ENCODE measurements at regions not wholly inside any gene's neighbourhood (a gene's known extent, or its start where the extent isn't known, plus 50 kb on each side); places are given as distances from the start of the nearest gene placed in this dataset.

GRCh38 chr13:29654843-29655547, 59.5 kb upstream of the SLC7A1 start:
- DNase-seq: no peak

DNA sequence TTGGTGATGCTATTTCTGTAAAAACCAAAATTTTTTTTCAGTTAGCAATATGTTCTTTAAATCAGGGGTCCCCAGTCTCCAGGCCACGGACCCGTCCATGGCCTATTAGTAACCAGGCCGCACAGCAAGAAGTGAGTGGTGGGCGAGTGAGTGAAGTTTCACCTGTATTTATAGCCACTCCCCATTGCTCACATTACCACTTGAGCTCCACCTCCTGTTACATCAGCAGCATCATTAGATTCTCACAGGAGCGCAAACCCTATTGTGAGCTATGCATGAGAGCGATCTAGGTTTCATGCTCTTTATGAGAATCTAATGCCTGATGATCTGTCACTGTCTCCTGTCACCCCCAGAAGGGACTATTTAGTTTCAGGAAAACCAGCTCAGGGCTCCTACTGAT, 58.9 kb upstream of the SLC7A1 start:
- DNase-seq: no peak

DNA sequence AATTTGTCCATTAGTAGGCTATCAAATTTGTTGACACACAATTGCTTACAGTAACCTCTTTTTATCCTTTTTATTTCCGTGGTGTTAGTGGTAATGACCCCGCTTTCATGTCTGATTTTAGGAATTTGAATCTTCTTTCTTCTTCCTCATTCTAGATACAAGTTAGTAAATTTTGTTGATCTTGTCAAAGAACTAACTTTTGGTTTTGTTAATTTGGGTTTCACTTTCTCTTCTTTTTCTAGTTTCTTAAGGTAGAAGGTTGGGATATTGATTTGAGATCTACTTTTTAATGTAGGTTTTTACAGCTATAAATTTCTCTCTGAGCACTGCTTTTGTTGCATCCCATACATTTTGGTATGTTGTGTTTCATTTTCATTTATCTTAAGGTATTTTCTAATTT, 53.3 kb upstream of the SLC7A1 start:
- DNase-seq: no peak
